Ishikawa (cell line): ENCODE measurements at regions not wholly inside any gene's neighbourhood (a gene's known extent, or its start where the extent isn't known, plus 50 kb on each side); places are given as distances from the start of the nearest gene placed in this dataset.

Experiments
- CEBPB ChIP-seq: IDR thresholded peaks from 2 replicates; pipeline ENCODE4 v1.6.1; 2012
- CREB1 ChIP-seq: IDR thresholded peaks from 2 replicates; pipeline ENCODE4 v1.6.1; 2012; ENCODE audit warnings: low read depth
- EGR1 ChIP-seq: IDR thresholded peaks from 2 replicates; pipeline ENCODE4 v1.6.1; 2012
- EP300 ChIP-seq: IDR thresholded peaks from 2 replicates; pipeline ENCODE4 v1.6.1; 2012; ENCODE audit warnings: borderline replicate concordance
- FOXM1 ChIP-seq: IDR thresholded peaks from 2 replicates; pipeline ENCODE4 v1.6.1; 2012; ENCODE audit warnings: low read depth, borderline replicate concordance
- MAX ChIP-seq: IDR thresholded peaks from 2 replicates; pipeline ENCODE4 v1.6.1; 2012
- NFIC ChIP-seq: IDR thresholded peaks from 2 replicates; pipeline ENCODE4 v1.6.1; 2012
- RAD21 ChIP-seq: IDR thresholded peaks from 2 replicates; pipeline ENCODE4 v1.6.1; 2012; ENCODE audit warnings: low read depth
- REST ChIP-seq: IDR thresholded peaks from 2 replicates; pipeline ENCODE4 v1.6.1; 2012; ENCODE audit warnings: low read depth, mild to moderate bottlenecking
- TAF1 ChIP-seq: IDR thresholded peaks from 2 replicates; pipeline ENCODE4 v1.6.1; 2012; ENCODE audit warnings: low read depth, mild to moderate bottlenecking
- TCF12 ChIP-seq: IDR thresholded peaks from 2 replicates; pipeline ENCODE4 v1.6.1; 2012; ENCODE audit warnings: low read depth
- TEAD4 ChIP-seq: IDR thresholded peaks from 2 replicates; pipeline ENCODE4 v1.6.1; 2012
- YY1 ChIP-seq: IDR thresholded peaks from 2 replicates; pipeline ENCODE4 v1.6.1; 2012; ENCODE audit warnings: low read depth
- ZBTB7A ChIP-seq: IDR thresholded peaks from 2 replicates; pipeline ENCODE4 v1.6.1; 2012; ENCODE audit warnings: low read depth
- TF ChIP-seq, protein P1 (sequence below): IDR thresholded peaks from 2 replicates; pipeline ENCODE4 v1.6.1; 2012

- TF ChIP-seq TAF1 (no peak), FOXM1 (no peak), NFIC (no peak), EGR1 (no peak), MAX (no peak), RAD21 (peak; percentile 82)
- TF ChIP-seq, protein P1, sequence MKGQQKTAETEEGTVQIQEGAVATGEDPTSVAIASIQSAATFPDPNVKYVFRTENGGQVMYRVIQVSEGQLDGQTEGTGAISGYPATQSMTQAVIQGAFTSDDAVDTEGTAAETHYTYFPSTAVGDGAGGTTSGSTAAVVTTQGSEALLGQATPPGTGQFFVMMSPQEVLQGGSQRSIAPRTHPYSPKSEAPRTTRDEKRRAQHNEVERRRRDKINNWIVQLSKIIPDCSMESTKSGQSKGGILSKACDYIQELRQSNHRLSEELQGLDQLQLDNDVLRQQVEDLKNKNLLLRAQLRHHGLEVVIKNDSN: no peak
Measured at GRCh38 chr4:180449395-180449956, 1793.7 kb upstream of the TENM3 start.

DNA sequence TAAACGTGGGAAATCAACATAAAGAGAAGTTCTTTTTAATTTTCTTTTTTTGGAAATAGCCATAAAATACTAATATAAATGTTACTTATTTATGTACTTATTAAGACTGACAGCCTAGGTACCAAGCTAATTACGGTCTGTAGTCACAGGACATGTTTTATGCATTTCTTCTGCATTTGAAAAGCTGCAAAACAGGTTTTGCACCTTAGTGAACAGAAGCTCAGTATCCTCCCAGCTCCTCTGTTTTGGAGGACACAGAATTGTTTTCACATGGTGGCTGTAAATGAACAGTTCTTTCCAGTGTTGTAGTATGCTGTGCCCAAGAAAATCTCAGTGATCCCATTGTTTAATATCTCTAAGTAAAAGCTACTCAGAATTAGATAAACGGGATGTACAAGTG, 1788.0 kb upstream of the TENM3 start:
- TF ChIP-seq MAX (no peak), EP300 (no peak), TAF1 (no peak), YY1 (no peak), ZBTB7A (no peak), RAD21 (no peak), REST (no peak), CEBPB (no peak)
- TF ChIP-seq, protein P1: no peak

- TF ChIP-seq TAF1: no peak
- TF ChIP-seq, protein P1: no peak
- TF ChIP-seq TCF12: no peak
Measured at GRCh38 chr4:180456928-180457327, 1786.3 kb upstream of the TENM3 start.

GRCh38 chr4:180462116-180462515, 1781.1 kb upstream of the TENM3 start:
- TF ChIP-seq CEBPB (no peak), MAX (no peak), TCF12 (no peak), TAF1 (no peak), YY1 (no peak), RAD21 (no peak), NFIC (no peak), EGR1 (no peak), CREB1 (no peak), EP300 (no peak), TEAD4 (no peak), FOXM1 (no peak), ZBTB7A (no peak), REST (no peak)
- TF ChIP-seq, protein P1: no peak

DNA sequence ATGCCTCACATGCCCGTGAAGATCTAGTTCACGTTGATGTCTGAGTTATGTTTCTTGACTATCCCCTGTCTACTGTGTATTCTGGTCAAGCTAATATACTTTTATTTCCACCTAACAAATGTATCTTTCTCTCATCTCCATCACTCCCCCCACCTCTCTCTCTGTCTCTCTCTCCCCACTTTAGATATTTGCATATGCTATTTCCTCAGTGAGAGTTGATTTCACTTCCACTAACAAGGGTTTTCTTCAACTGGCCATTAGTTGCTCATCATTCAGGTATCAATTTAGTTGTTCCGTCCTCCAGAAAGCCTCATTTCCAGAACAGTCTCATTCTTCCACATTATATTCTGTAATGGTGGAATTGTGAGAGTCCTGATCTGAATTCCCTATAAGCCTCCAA, 1777.8 kb upstream of the TENM3 start:
- TF ChIP-seq CEBPB: no peak
- TF ChIP-seq MAX: no peak
- no peak for TF ChIP-seq TAF1
- TF ChIP-seq NFIC: no peak
- TF ChIP-seq FOXM1: no peak
- no peak for TF ChIP-seq REST
- TF ChIP-seq RAD21: no peak
- TF ChIP-seq YY1: no peak
- TF ChIP-seq EP300: no peak
- no peak for TF ChIP-seq ZBTB7A
- TF ChIP-seq, protein P1: no peak
- TF ChIP-seq CREB1: no peak
- no peak for TF ChIP-seq TCF12
- TF ChIP-seq EGR1: no peak
- no peak for TF ChIP-seq TEAD4
